T-helper 1 cell treated with Interleukin-12 subunit alpha and Interleukin-12 subunit beta and Interleukin-4 antibody, amounts not matched to agents 30 μg/mL and 1 μg/mL, for 36 hours (primary cell): ENCODE measurements at regions not wholly inside any gene's neighbourhood (a gene's known extent, or its start where the extent isn't known, plus 50 kb on each side); places are given as distances from the start of the nearest gene placed in this dataset.
"Not testable (repeated sequence)": the region's sequence is repeated elsewhere in the genome, so short reads cannot be mapped to it uniquely, and the experiment has no call there.

Experiments
- H3K27ac Mint-ChIP-seq: one replicate; pipeline ENCODE4 v1.8.0; 2021; ENCODE audit warnings: mild to moderate bottlenecking, mixed read lengths
- H3K27me3 Mint-ChIP-seq: one replicate; pipeline ENCODE4 v1.8.0; 2021; ENCODE audit warnings: low read depth, mixed read lengths
- H3K36me3 Mint-ChIP-seq: one replicate; pipeline ENCODE4 v1.8.0; 2021; ENCODE audit warnings: low read depth, mixed read lengths
- H3K4me1 Mint-ChIP-seq: one replicate; pipeline ENCODE4 v1.8.0; 2021; ENCODE audit warnings: low read depth, mixed read lengths
- H3K4me3 Mint-ChIP-seq: one replicate; pipeline ENCODE4 v1.8.0; 2021; ENCODE audit warnings: mild to moderate bottlenecking, moderate library complexity, mixed read lengths
- H3K9me3 Mint-ChIP-seq: one replicate; pipeline ENCODE4 v1.8.0; 2021; ENCODE audit warnings: mixed read lengths

- Mint-ChIP-seq H3K4me1 (no peaks in the 10 kb centered on the region), H3K9me3 (no peaks in the 10 kb centered on the region), H3K4me3 (no peak overlapping the region), H3K27ac (no peak overlapping the region), H3K36me3 (no peaks in the 10 kb centered on the region), H3K27me3 (no peaks in the 10 kb centered on the region)
Observed at GRCh38 chr14:53408175-53408879, 255.2 kb upstream of the DDHD1 start.

- Mint-ChIP-seq H3K27ac (no peak overlapping the region), H3K4me1 (no peaks in the 10 kb centered on the region), H3K27me3 (no peaks in the 10 kb centered on the region), H3K4me3 (no peak overlapping the region), H3K36me3 (no peaks in the 10 kb centered on the region), H3K9me3 (no peaks in the 10 kb centered on the region)
Observed at GRCh38 chr14:53406519-53406918, 253.4 kb upstream of the DDHD1 start.

- no peaks in the 10 kb centered on the region for H3K4me1 Mint-ChIP-seq
- no peak overlapping the region for H3K27ac Mint-ChIP-seq
- no peaks in the 10 kb centered on the region for H3K9me3 Mint-ChIP-seq
- no peaks in the 10 kb centered on the region for H3K36me3 Mint-ChIP-seq
- no peak overlapping the region for H3K4me3 Mint-ChIP-seq
- H3K27me3 Mint-ChIP-seq = no peaks in the 10 kb centered on the region
Observed at GRCh38 chr14:53401646-53402045, 248.5 kb upstream of the DDHD1 start.

GRCh38 chr14:53399057-53399456, 245.9 kb upstream of the DDHD1 start:
- no peak overlapping the region for H3K4me3 Mint-ChIP-seq
- peaks cover 16% of the 10 kb centered on the region for H3K9me3 Mint-ChIP-seq
- no peaks in the 10 kb centered on the region for H3K27me3 Mint-ChIP-seq
- H3K27ac Mint-ChIP-seq = no peak overlapping the region
- no peaks in the 10 kb centered on the region for H3K36me3 Mint-ChIP-seq
- H3K4me1 Mint-ChIP-seq = no peaks in the 10 kb centered on the region

GRCh38 chr14:53398616-53399015, 245.5 kb upstream of the DDHD1 start:
- Mint-ChIP-seq H3K27me3 (no peaks in the 10 kb centered on the region), H3K27ac (no peak overlapping the region), H3K4me1 (no peaks in the 10 kb centered on the region), H3K9me3 (peaks cover 17% of the 10 kb centered on the region), H3K4me3 (no peak overlapping the region), H3K36me3 (no peaks in the 10 kb centered on the region)

- not testable (repeated sequence) for H3K27me3 Mint-ChIP-seq, H3K4me1 Mint-ChIP-seq, H3K4me3 Mint-ChIP-seq, H3K36me3 Mint-ChIP-seq, H3K27ac Mint-ChIP-seq
- peaks cover 23% of the 10 kb centered on the region for H3K9me3 Mint-ChIP-seq
Observed at GRCh38 chr14:53395267-53395666, 242.1 kb upstream of the DDHD1 start.

GRCh38 chr14:53391631-53392285, 238.6 kb upstream of the DDHD1 start:
- Mint-ChIP-seq H3K36me3 (no peaks in the 10 kb centered on the region), H3K27me3 (no peaks in the 10 kb centered on the region), H3K4me3 (no peak overlapping the region), H3K4me1 (no peaks in the 10 kb centered on the region), H3K27ac (no peak overlapping the region), H3K9me3 (peaks cover 23% of the 10 kb centered on the region)

GRCh38 chr14:53391156-53391555, 238.0 kb upstream of the DDHD1 start:
- H3K4me3 Mint-ChIP-seq = no peak overlapping the region
- no peaks in the 10 kb centered on the region for H3K36me3 Mint-ChIP-seq
- peaks cover 19% of the 10 kb centered on the region for H3K9me3 Mint-ChIP-seq
- no peaks in the 10 kb centered on the region for H3K4me1 Mint-ChIP-seq
- H3K27ac Mint-ChIP-seq = no peak overlapping the region
- no peaks in the 10 kb centered on the region for H3K27me3 Mint-ChIP-seq

- no peak overlapping the region for H3K4me3 Mint-ChIP-seq
- H3K27me3 Mint-ChIP-seq = no peaks in the 10 kb centered on the region
- peaks cover 14% of the 10 kb centered on the region for H3K9me3 Mint-ChIP-seq
- no peaks in the 10 kb centered on the region for H3K4me1 Mint-ChIP-seq
- H3K36me3 Mint-ChIP-seq = no peaks in the 10 kb centered on the region
- no peak overlapping the region for H3K27ac Mint-ChIP-seq
Observed at GRCh38 chr14:53390008-53390407, 236.9 kb upstream of the DDHD1 start.

GRCh38 chr14:53389202-53389601, 236.1 kb upstream of the DDHD1 start:
- Mint-ChIP-seq H3K4me1 (no peaks in the 10 kb centered on the region), H3K27me3 (no peaks in the 10 kb centered on the region), H3K36me3 (no peaks in the 10 kb centered on the region), H3K27ac (no peak overlapping the region), H3K9me3 (peaks cover 8% of the 10 kb centered on the region), H3K4me3 (no peak overlapping the region)

- no peaks in the 10 kb centered on the region for H3K27me3 Mint-ChIP-seq
- no peaks in the 10 kb centered on the region for H3K4me1 Mint-ChIP-seq
- H3K9me3 Mint-ChIP-seq = peaks cover 2% of the 10 kb centered on the region
- H3K4me3 Mint-ChIP-seq = no peak overlapping the region
- H3K27ac Mint-ChIP-seq = no peak overlapping the region
- H3K36me3 Mint-ChIP-seq = no peaks in the 10 kb centered on the region
Observed at GRCh38 chr14:53386362-53386761, 233.2 kb upstream of the DDHD1 start.

GRCh38 chr14:53384536-53384935, 231.4 kb upstream of the DDHD1 start:
- no peak overlapping the region for H3K27ac Mint-ChIP-seq
- H3K27me3 Mint-ChIP-seq = no peaks in the 10 kb centered on the region
- no peaks in the 10 kb centered on the region for H3K36me3 Mint-ChIP-seq
- H3K4me1 Mint-ChIP-seq = no peaks in the 10 kb centered on the region
- H3K9me3 Mint-ChIP-seq = no peaks in the 10 kb centered on the region
- H3K4me3 Mint-ChIP-seq = no peak overlapping the region

GRCh38 chr14:53384073-53384472, 230.9 kb upstream of the DDHD1 start:
- H3K4me1 Mint-ChIP-seq = no peaks in the 10 kb centered on the region
- H3K9me3 Mint-ChIP-seq = no peaks in the 10 kb centered on the region
- H3K27ac Mint-ChIP-seq = no peak overlapping the region
- H3K27me3 Mint-ChIP-seq = no peaks in the 10 kb centered on the region
- H3K36me3 Mint-ChIP-seq = no peaks in the 10 kb centered on the region
- no peak overlapping the region for H3K4me3 Mint-ChIP-seq

GRCh38 chr14:53381895-53382294, 228.8 kb upstream of the DDHD1 start:
- no peaks in the 10 kb centered on the region for H3K27me3 Mint-ChIP-seq
- H3K9me3 Mint-ChIP-seq = no peaks in the 10 kb centered on the region
- H3K4me1 Mint-ChIP-seq = no peaks in the 10 kb centered on the region
- H3K36me3 Mint-ChIP-seq = no peaks in the 10 kb centered on the region
- H3K4me3 Mint-ChIP-seq = no peak overlapping the region
- H3K27ac Mint-ChIP-seq = no peak overlapping the region

GRCh38 chr14:53380867-53381225, 227.7 kb upstream of the DDHD1 start:
- no peaks in the 10 kb centered on the region for H3K36me3 Mint-ChIP-seq
- no peaks in the 10 kb centered on the region for H3K4me1 Mint-ChIP-seq
- no peaks in the 10 kb centered on the region for H3K9me3 Mint-ChIP-seq

More at GRCh38 chr14:53380867-53381225, 227.7 kb upstream of the DDHD1 start:
- H3K4me3 Mint-ChIP-seq = no peak overlapping the region
- H3K27ac Mint-ChIP-seq = no peak overlapping the region
- H3K27me3 Mint-ChIP-seq = no peaks in the 10 kb centered on the region
